Esophagus squamous epithelium (tissue), 5 donors: ENCODE measurements at regions not wholly inside any gene's neighbourhood (a gene's known extent, or its start where the extent isn't known, plus 50 kb on each side); places are given as distances from the start of the nearest gene placed in this dataset.

Source experiments
- DNase-seq: peaks from one replicate; lab custom pipeline; 2025; lab: John Stamatoyannopoulos, UW
- H3K27ac ChIP-seq, 4 donors: fragments of 200-600 bp; sonication (generic); one replicate each; pipeline ENCODE4 v1.5.1; 2016 to 2019; ENCODE audit warnings: mild to moderate bottlenecking in 1 of 4
- H3K27me3 ChIP-seq, 4 donors: fragments of 200-600 bp; sonication (generic); 1 replicate in 3 of 4; 2 replicates in 1 of 4; pipeline versions ENCODE4 v1.5.1 to v1.6.0; 2017 to 2021; ENCODE audit warnings: antibody characterized with exemption in 1 of 4
- H3K36me3 ChIP-seq, 3 donors: fragments of 200-600 bp; sonication (generic); one replicate each; pipeline ENCODE4 v1.5.1; 2016 to 2019
- H3K4me1 ChIP-seq, 3 donors: fragments of 200-600 bp; sonication (generic); one replicate each; pipeline ENCODE4 v1.5.1; 2017 to 2019
- H3K4me3 ChIP-seq, 4 donors: fragments of 200-600 bp; sonication (generic); 1 replicate in 3 of 4; 2 replicates in 1 of 4; pipeline ENCODE4 v1.5.1; 2016 to 2019; ENCODE audit warnings: mild to moderate bottlenecking in 2 of 4, moderate library complexity in 1 of 4
- H3K9me3 ChIP-seq, 3 donors: fragments of 200-600 bp; sonication (generic); one replicate each; pipeline ENCODE4 v1.5.1; 2016 to 2019
- POLR2A ChIP-seq, 4 donors: fragments of 450-650 bp; IDR thresholded peaks; one replicate each; pipeline ENCODE4 v1.6.1; 2017; ENCODE audit warnings: antibody characterized with exemption in 4 of 4, mild to moderate bottlenecking in 4 of 4, moderate library complexity in 3 of 4
- WGBS, 2 donors: methylation state at CpG; one replicate each; pipeline ENCODE4 v1.1.5; 2018; 5-methylcytosine and 5-hydroxymethylcytosine counted together
- intact Hi-C: fragments of 100-400 bp; cut with DNase I; formaldehyde crosslinking; loops from one replicate; pipeline ENCODE4 v1.15.0; 2022
- TF ChIP-seq, protein P1 (sequence below), 6 experiments: fragments of 450-650 bp in 4 of 6; fragments of 200-600 bp in 2 of 6; sonication (generic) in 2 of 6; IDR thresholded peaks; one replicate each; pipeline ENCODE4 v1.5.1; 2016 to 2019; ENCODE audit warnings: antibody characterized with exemption in 6 of 6, mild to moderate bottlenecking in 4 of 6, moderate library complexity in 4 of 6
- donor health status: DM: yes; HTN: yes; CAD: no.

DNA sequence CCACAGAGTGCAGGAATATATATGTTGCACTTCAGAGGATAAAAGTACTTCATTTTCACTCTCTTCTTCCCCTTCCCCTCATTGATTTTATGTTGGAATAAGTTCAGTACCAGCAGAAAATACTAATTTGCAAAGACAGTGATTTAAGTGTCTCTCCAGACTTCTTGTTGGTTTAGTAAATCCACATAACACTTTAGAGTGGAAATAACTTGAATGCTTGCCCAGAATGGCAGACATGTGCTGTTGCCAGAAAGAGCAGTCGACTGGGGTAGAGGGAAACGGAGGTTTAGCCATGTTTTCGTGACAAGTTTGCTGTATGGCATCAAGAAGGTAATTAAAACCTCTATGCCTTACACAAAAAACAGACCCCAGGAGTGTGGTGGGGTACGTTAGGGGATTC lies 246.0 kb upstream of the CXCR4 start:
- no peak for TF ChIP-seq POLR2A (IDR thresholded peaks at IDR 0.05)
- TF ChIP-seq, protein P1, sequence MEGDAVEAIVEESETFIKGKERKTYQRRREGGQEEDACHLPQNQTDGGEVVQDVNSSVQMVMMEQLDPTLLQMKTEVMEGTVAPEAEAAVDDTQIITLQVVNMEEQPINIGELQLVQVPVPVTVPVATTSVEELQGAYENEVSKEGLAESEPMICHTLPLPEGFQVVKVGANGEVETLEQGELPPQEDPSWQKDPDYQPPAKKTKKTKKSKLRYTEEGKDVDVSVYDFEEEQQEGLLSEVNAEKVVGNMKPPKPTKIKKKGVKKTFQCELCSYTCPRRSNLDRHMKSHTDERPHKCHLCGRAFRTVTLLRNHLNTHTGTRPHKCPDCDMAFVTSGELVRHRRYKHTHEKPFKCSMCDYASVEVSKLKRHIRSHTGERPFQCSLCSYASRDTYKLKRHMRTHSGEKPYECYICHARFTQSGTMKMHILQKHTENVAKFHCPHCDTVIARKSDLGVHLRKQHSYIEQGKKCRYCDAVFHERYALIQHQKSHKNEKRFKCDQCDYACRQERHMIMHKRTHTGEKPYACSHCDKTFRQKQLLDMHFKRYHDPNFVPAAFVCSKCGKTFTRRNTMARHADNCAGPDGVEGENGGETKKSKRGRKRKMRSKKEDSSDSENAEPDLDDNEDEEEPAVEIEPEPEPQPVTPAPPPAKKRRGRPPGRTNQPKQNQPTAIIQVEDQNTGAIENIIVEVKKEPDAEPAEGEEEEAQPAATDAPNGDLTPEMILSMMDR (IDR thresholded peaks at IDR 0.05) = no peak
- WGBS, 2 donors = 22 to 31% methylated on average over 4 of the region's 4 CpGs
- no peak for DNase-seq
- no peak overlapping the region for H3K27ac ChIP-seq
- intact Hi-C loops = no loop called here
- no peaks in the 10 kb centered on the region for H3K9me3 ChIP-seq
- H3K4me3 ChIP-seq = no peak overlapping the region
- no peaks in the 10 kb centered on the region for H3K4me1 ChIP-seq
- no peaks in the 10 kb centered on the region for H3K36me3 ChIP-seq
- H3K27me3 ChIP-seq = no peaks in the 10 kb centered on the region

DNA sequence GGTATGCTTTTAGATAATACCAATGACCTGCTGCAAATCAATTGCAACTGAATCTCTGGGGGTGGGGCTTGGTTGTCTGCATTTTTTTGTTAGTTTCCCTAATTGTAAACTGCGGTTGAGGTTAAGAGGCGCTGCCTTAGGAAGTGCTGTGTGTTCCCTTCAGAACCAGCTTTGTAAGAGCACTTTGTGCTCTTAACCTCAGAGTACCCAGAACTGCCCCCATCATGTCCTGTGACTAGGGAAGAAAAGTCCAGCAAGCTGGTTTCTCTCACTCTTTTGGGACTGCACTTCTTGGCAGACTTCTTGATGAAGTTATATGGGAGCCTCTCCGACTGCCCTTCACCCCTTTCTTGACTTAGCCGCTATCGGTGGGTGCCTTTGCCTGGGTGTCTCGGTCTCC lies 245.5 kb upstream of the CXCR4 start:
- TF ChIP-seq, protein P1 (IDR thresholded peaks at IDR 0.05) = no peak
- TF ChIP-seq POLR2A (IDR thresholded peaks at IDR 0.05) = no peak
- no peaks in the 10 kb centered on the region for H3K4me1 ChIP-seq
- intact Hi-C loops = no loop called here
- DNase-seq = no peak
- no peak overlapping the region for H3K27ac ChIP-seq
- H3K9me3 ChIP-seq = no peaks in the 10 kb centered on the region
- H3K4me3 ChIP-seq = no peak overlapping the region
- no peaks in the 10 kb centered on the region for H3K27me3 ChIP-seq
- 70 to 79% methylated on average over 5 to 6 of the region's 6 CpGs for WGBS, 2 donors
- no peaks in the 10 kb centered on the region for H3K36me3 ChIP-seq

DNA sequence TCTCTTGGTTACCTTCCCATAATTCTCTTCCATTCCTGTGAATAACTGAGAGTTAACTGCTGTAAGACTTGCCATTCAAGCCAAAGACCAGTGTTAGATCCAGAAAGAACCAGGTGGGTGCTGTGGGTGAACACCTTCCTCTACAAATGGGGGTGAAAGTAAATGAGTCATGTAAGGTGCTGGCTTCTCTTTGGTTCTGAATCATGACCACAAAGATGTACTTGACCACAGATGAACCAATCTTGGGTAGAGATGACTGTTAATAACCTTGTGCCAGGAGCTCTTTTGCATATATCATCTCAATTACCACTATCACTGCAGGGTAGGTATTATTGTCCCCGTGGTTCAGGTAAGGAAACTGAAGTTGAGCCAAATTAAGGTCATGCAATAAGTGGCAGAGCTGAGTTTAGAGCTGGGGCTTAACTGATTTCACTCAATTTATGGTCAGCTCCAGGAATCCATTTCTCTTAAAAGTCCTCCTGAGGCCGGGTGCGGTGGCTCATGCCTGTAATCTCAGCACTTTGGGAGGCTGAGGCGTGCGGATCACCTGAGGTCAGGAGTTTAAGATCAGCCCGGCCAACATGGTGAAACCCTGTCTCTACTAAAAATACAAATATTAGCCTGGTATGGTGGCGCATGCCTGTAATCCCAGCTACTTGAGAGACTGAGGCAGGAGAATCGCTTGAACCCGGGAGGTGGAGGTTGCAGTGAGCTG lies 244.9 kb upstream of the CXCR4 start:
- intact Hi-C loops = no loop called here
- H3K27me3 ChIP-seq = no peaks in the 10 kb centered on the region
- H3K4me3 ChIP-seq = no peak overlapping the region
- no peaks in the 10 kb centered on the region for H3K9me3 ChIP-seq
- H3K4me1 ChIP-seq = no peaks in the 10 kb centered on the region
- TF ChIP-seq POLR2A (IDR thresholded peaks at IDR 0.05) = no peak
- TF ChIP-seq, protein P1 (IDR thresholded peaks at IDR 0.05) = no peak
- no peaks in the 10 kb centered on the region for H3K36me3 ChIP-seq
- 75 to 88% methylated on average over 3 to 4 of the region's 9 CpGs for WGBS, 2 donors
- no peak overlapping the region for H3K27ac ChIP-seq
- no peak for DNase-seq

DNA sequence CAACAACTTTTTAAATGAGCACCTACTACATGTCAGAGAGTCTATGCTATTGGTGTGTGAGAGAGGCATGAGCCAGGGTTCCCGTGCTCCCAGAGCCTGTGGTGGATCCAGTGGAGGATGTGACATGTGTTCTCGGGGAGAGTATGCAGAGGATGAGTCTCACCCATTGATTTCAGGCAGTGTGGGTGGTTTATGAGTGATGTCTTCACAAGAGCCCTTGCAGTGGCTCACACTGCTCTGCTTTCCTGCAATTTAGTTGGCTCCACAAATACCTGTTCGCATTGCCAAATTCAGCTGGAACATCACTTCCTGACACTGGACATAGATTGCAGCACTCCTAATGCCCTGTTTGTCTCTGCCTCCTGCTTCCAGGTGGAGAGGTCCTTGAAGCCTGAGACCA lies 243.6 kb upstream of the CXCR4 start:
- TF ChIP-seq, protein P1 (IDR thresholded peaks at IDR 0.05) = no peak
- TF ChIP-seq POLR2A (IDR thresholded peaks at IDR 0.05) = no peak

DNA sequence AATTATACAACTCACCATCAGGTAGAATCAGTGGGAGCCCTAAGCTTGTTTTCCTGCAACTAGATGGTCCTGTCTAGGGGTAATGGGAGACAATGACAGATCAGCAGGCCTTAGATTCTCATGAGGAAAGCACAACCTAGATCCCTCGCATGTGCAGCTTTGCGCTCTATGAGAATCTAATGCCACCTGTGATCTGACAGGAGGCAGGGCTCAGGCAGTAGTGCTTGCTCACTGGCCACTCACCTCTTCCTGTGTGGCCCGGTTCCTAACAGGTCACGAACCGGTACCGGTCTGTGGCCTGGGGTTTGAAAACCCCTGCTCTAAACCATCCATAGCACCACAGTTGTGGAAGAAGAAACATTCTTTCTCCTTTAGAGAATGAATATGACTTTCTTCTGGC lies 242.8 kb upstream of the CXCR4 start:
- H3K27me3 ChIP-seq = no peaks in the 10 kb centered on the region
- H3K4me3 ChIP-seq = no peak overlapping the region
- TF ChIP-seq POLR2A (IDR thresholded peaks at IDR 0.05) = no peak
- no peak overlapping the region for H3K27ac ChIP-seq
- H3K4me1 ChIP-seq = no peaks in the 10 kb centered on the region
- no peaks in the 10 kb centered on the region for H3K36me3 ChIP-seq
- no peaks in the 10 kb centered on the region for H3K9me3 ChIP-seq
- no peak for DNase-seq
- 88 to 98% methylated on average over 6 of the region's 6 CpGs for WGBS, 2 donors
- intact Hi-C loops = no loop called here

More for the DNA sequence above, 243.6 kb upstream of the CXCR4 start:
- Histone ChIP-seq H3K36me3 (no peaks in the 10 kb centered on the region), H3K27ac (no peak overlapping the region), H3K9me3 (no peaks in the 10 kb centered on the region), H3K27me3 (no peaks in the 10 kb centered on the region), H3K4me3 (no peak overlapping the region), H3K4me1 (no peaks in the 10 kb centered on the region)
- DNase-seq = no peak
- intact Hi-C loops = no loop called here
- WGBS, 2 donors = 87 to 89% methylated on average over 3 of the region's 3 CpGs
